ENCODE measurements at regions not wholly inside any gene's neighbourhood (a gene's known extent, or its start where the extent isn't known, plus 50 kb on each side); places are given as distances from the start of the nearest gene placed in this dataset.
"Not testable (repeated sequence)": the region's sequence is repeated elsewhere in the genome, so short reads cannot be mapped to it uniquely, and the experiment has no call there.

DNA sequence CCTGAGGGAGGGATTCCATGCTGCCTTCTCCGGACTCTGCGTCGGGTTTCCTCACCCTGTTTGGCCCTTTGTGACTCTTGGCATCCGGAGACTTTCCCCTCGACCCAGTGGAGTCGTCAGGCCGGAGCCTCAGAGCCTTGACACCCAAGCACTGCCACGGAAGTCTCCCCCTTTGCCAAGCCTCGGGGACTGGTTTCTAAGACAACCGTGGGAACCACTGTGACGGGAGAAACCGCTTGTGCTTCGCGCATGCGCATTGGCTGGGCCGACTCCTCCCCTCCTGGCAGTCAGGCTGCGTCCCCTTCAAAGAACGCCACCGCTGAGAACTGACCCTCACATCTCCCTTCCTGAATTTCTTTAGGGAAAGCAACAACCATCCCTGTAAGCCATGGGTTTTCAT lies 459.4 kb upstream of the ZNG1F start:
- TF ChIP-seq, protein P1, sequence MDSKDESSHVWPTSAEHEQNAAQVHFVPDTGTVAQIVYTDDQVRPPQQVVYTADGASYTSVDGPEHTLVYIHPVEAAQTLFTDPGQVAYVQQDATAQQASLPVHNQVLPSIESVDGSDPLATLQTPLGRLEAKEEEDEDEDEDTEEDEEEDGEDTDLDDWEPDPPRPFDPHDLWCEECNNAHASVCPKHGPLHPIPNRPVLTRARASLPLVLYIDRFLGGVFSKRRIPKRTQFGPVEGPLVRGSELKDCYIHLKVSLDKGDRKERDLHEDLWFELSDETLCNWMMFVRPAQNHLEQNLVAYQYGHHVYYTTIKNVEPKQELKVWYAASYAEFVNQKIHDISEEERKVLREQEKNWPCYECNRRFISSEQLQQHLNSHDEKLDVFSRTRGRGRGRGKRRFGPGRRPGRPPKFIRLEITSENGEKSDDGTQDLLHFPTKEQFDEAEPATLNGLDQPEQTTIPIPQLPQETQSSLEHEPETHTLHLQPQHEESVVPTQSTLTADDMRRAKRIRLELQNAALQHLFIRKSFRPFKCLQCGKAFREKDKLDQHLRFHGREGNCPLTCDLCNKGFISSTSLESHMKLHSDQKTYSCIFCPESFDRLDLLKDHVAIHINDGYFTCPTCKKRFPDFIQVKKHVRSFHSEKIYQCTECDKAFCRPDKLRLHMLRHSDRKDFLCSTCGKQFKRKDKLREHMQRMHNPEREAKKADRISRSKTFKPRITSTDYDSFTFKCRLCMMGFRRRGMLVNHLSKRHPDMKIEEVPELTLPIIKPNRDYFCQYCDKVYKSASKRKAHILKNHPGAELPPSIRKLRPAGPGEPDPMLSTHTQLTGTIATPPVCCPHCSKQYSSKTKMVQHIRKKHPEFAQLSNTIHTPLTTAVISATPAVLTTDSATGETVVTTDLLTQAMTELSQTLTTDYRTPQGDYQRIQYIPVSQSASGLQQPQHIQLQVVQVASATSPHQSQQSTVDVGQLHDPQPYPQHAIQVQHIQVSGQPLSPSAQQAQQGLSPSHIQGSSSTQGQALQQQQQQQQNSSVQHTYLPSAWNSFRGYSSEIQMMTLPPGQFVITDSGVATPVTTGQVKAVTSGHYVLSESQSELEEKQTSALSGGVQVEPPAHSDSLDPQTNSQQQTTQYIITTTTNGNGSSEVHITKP (tag by site-specific recombination; IDR thresholded peaks at IDR 0.05): not testable (repeated sequence)
- TF ChIP-seq, protein P2, sequence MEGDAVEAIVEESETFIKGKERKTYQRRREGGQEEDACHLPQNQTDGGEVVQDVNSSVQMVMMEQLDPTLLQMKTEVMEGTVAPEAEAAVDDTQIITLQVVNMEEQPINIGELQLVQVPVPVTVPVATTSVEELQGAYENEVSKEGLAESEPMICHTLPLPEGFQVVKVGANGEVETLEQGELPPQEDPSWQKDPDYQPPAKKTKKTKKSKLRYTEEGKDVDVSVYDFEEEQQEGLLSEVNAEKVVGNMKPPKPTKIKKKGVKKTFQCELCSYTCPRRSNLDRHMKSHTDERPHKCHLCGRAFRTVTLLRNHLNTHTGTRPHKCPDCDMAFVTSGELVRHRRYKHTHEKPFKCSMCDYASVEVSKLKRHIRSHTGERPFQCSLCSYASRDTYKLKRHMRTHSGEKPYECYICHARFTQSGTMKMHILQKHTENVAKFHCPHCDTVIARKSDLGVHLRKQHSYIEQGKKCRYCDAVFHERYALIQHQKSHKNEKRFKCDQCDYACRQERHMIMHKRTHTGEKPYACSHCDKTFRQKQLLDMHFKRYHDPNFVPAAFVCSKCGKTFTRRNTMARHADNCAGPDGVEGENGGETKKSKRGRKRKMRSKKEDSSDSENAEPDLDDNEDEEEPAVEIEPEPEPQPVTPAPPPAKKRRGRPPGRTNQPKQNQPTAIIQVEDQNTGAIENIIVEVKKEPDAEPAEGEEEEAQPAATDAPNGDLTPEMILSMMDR (tag by site-specific recombination; IDR thresholded peaks at IDR 0.05): not testable (repeated sequence)
- TF ChIP-seq ZIC2 (tag by site-specific recombination; IDR thresholded peaks at IDR 0.05); ZNF626 (tag by site-specific recombination; IDR thresholded peaks at IDR 0.05); SP2 (tag by site-specific recombination; IDR thresholded peaks at IDR 0.05); KLF1 (tag by site-specific recombination; IDR thresholded peaks at IDR 0.05); ZNF302 (tag by site-specific recombination; IDR thresholded peaks at IDR 0.05; ENCODE audit: low read depth); ZNF423 (tag by site-specific recombination; IDR thresholded peaks at IDR 0.05); ZNF174 (tag by site-specific recombination; IDR thresholded peaks at IDR 0.05); ZNF311 (tag by site-specific recombination; IDR thresholded peaks at IDR 0.05; ENCODE audit: borderline replicate concordance); ZNF335 (tag by site-specific recombination; conservative IDR thresholded peaks at IDR 0.05); ZBTB8A (tag by site-specific recombination; IDR thresholded peaks at IDR 0.05); MYNN (tag by site-specific recombination; IDR thresholded peaks at IDR 0.05; ENCODE audit: borderline replicate concordance): not testable (repeated sequence)
